SU-DHL-6 (cell line): ENCODE measurements at regions not wholly inside any gene's neighbourhood (a gene's known extent, or its start where the extent isn't known, plus 50 kb on each side); places are given as distances from the start of the nearest gene placed in this dataset.

Source experiments
- CTCF ChIP-seq: fragments of 200-600 bp; sonication (generic); IDR thresholded peaks from one replicate; pipeline ENCODE4 v1.5.1; 2017; ENCODE audit warnings: antibody characterized with exemption, mild to moderate bottlenecking, low read length, moderate library complexity; ENCODE audit not compliant: insufficient read depth, poor library complexity, severe bottlenecking
- EZH2phosphoT487 ChIP-seq: fragments of 200-600 bp; sonication (generic), shearing (Covaris generic); conservative IDR thresholded peaks from 2 replicates; pipeline ENCODE4 v1.6.1; 2018; ENCODE audit warnings: mild to moderate bottlenecking, antibody characterized with exemption, low read length, moderate library complexity, mixed read lengths

- TF ChIP-seq CTCF (no peak), EZH2phosphoT487 (no peak)
Observed at GRCh38 chr12:110998165-110998564, 77.8 kb upstream of the MYL2 start.
